HepG2 (cell line): ENCODE measurements at regions not wholly inside any gene's neighbourhood (a gene's known extent, or its start where the extent isn't known, plus 50 kb on each side); places are given as distances from the start of the nearest gene placed in this dataset.
A peak's percentile ranks its signal among the peaks of the same experiment; 100 is the strongest.

Experiments used
- ARID2 ChIP-seq: sonication (generic); formaldehyde crosslinking; IDR thresholded peaks from 2 replicates; pipeline ENCODE4 v1.8.1; 2022; ENCODE audit warnings: mild to moderate bottlenecking, missing genetic modification reagents, borderline replicate concordance
- ATAD3A ChIP-seq: sonication (generic); formaldehyde crosslinking; IDR thresholded peaks from 2 replicates; pipeline ENCODE4 v1.4.0; 2020; ENCODE audit warnings: missing genetic modification reagents
- CAMTA2 ChIP-seq: sonication (generic); formaldehyde crosslinking; IDR thresholded peaks from 2 replicates; pipeline ENCODE4 v1.4.0; 2020; ENCODE audit warnings: mild to moderate bottlenecking, missing genetic modification reagents, borderline replicate concordance
- CENPT ChIP-seq: sonication (generic); formaldehyde crosslinking; IDR thresholded peaks from 2 replicates; pipeline ENCODE4 v1.8.0; 2022; ENCODE audit warnings: low read depth, mild to moderate bottlenecking, moderate library complexity, missing genetic modification reagents
- CSRNP1 ChIP-seq: sonication (generic); formaldehyde crosslinking; IDR thresholded peaks from 2 replicates; pipeline ENCODE4 v1.8.1; 2023; ENCODE audit warnings: mild to moderate bottlenecking, missing genetic modification reagents
- DBP ChIP-seq: sonication (generic); formaldehyde crosslinking; IDR thresholded peaks from 2 replicates; pipeline ENCODE4 v1.4.0; 2020; ENCODE audit warnings: missing genetic modification reagents; ENCODE audit errors: not compliant biosample characterization
- DMAP1 ChIP-seq: IDR thresholded peaks from 2 replicates; pipeline ENCODE4 v1.6.1; 2016
- GATAD1 ChIP-seq: IDR thresholded peaks from 2 replicates; pipeline ENCODE4 v1.6.1; 2016; ENCODE audit warnings: missing genetic modification reagents, missing compliant biosample characterization
- HOXA7 ChIP-seq: sonication (generic); formaldehyde crosslinking; IDR thresholded peaks from 2 replicates; pipeline ENCODE4 v1.8.1; 2022; ENCODE audit warnings: mild to moderate bottlenecking, missing genetic modification reagents, moderate library complexity
- MED1 ChIP-seq: sonication (generic); formaldehyde crosslinking; IDR thresholded peaks from 2 replicates; pipeline ENCODE4 v1.4.0; 2020; ENCODE audit warnings: missing genetic modification reagents
- NFRKB ChIP-seq: fragments of 450-650 bp; IDR thresholded peaks from 2 replicates; pipeline ENCODE4 v1.6.1; 2017
- NPAS2 ChIP-seq: sonication (generic); formaldehyde crosslinking; IDR thresholded peaks from 2 replicates; pipeline ENCODE4 v1.8.0; 2022; ENCODE audit warnings: mild to moderate bottlenecking, missing genetic modification reagents, borderline replicate concordance
- RAD21 ChIP-seq: fragments of 450-650 bp; formaldehyde crosslinking; IDR thresholded peaks from 2 replicates; pipeline ENCODE4 v1.5.0; 2020; ENCODE audit warnings: mild to moderate bottlenecking
- SP5 ChIP-seq: IDR thresholded peaks from 2 replicates; pipeline ENCODE4 v1.6.1; 2016; ENCODE audit warnings: low read depth, borderline replicate concordance
- TEF ChIP-seq: sonication (generic); formaldehyde crosslinking; IDR thresholded peaks from 2 replicates; pipeline ENCODE4 v1.5.0; 2020; ENCODE audit warnings: missing genetic modification reagents
- THAP11 ChIP-seq: IDR thresholded peaks from 2 replicates; pipeline ENCODE4 v1.6.1; 2016; ENCODE audit warnings: missing biosample characterization, missing genetic modification reagents
- ZBTB20 ChIP-seq: sonication (generic); formaldehyde crosslinking; IDR thresholded peaks from 2 replicates; pipeline ENCODE4 v1.8.1; 2023; ENCODE audit warnings: missing genetic modification reagents, low read depth, mild to moderate bottlenecking, borderline replicate concordance
- ZFP37 ChIP-seq: sonication (generic); formaldehyde crosslinking; IDR thresholded peaks from 2 replicates; pipeline ENCODE4 v1.4.0; 2020; ENCODE audit warnings: missing genetic modification reagents, borderline replicate concordance
- ZFP91 ChIP-seq: sonication (generic); formaldehyde crosslinking; IDR thresholded peaks from 2 replicates; pipeline ENCODE4 v1.9.0; 2022; ENCODE audit warnings: missing genetic modification reagents, mild to moderate bottlenecking, borderline replicate concordance
- ZNF225 ChIP-seq: sonication (generic); formaldehyde crosslinking; IDR thresholded peaks from 2 replicates; pipeline ENCODE4 v1.4.0; 2020; ENCODE audit warnings: mild to moderate bottlenecking, missing genetic modification reagents
- ZNF678 ChIP-seq: sonication (generic); formaldehyde crosslinking; IDR thresholded peaks from 2 replicates; pipeline ENCODE4 v1.4.0; 2020; ENCODE audit warnings: mild to moderate bottlenecking, missing genetic modification reagents
- ZNF704 ChIP-seq: sonication (generic); formaldehyde crosslinking; IDR thresholded peaks from 2 replicates; pipeline ENCODE4 v1.8.1; 2023; ENCODE audit warnings: mild to moderate bottlenecking, inconsistent platforms, moderate library complexity, missing genetic modification reagents, borderline replicate concordance
- ZNF746 ChIP-seq: sonication (generic); formaldehyde crosslinking; IDR thresholded peaks from 2 replicates; pipeline ENCODE4 v1.8.0; 2022; ENCODE audit warnings: mild to moderate bottlenecking, missing genetic modification reagents
- ZNF749 ChIP-seq: sonication (generic); formaldehyde crosslinking; IDR thresholded peaks from 2 replicates; pipeline ENCODE4 v1.8.0; 2022; ENCODE audit warnings: mild to moderate bottlenecking, missing genetic modification reagents, moderate library complexity, borderline replicate concordance
- ZNF761 ChIP-seq: sonication (generic); formaldehyde crosslinking; conservative IDR thresholded peaks from 2 replicates; pipeline ENCODE4 v1.4.0; 2020; ENCODE audit warnings: mild to moderate bottlenecking, missing genetic modification reagents

GRCh38 chr6:26199057-26199772, 112.0 kb downstream of the HFE start (continued):
- TF ChIP-seq ZNF704 (CRISPR knock-in tag) (no peak), ZNF678 (CRISPR knock-in tag) (no peak), ZNF225 (CRISPR knock-in tag) (peak; percentile 85), CSRNP1 (CRISPR knock-in tag) (peak; percentile 62), CENPT (CRISPR knock-in tag) (peak; percentile 40; the same call in 1 of the 2 replicates), ZNF749 (peak; percentile 42; the same call in 1 of the 2 replicates), ZFP37 (peak; percentile 77; the same call in 1 of the 2 replicates), ZNF746 (CRISPR knock-in tag) (0 out of 2 replicates have a peak, but pooled peaks have one; percentile 52), MED1 (CRISPR knock-in tag) (peak; percentile 78), GATAD1 (CRISPR knock-in tag) (peak; percentile 66; the same call in 1 of the 2 replicates), ATAD3A (CRISPR knock-in tag) (no peak), SP5 (CRISPR knock-in tag) (0 out of 2 replicates have a peak, but pooled peaks have one; percentile 17), ZNF761 (CRISPR knock-in tag) (no peak), ZFP91 (CRISPR knock-in tag) (peak; percentile 77; the same call in 1 of the 2 replicates), THAP11 (CRISPR knock-in tag) (peak; percentile 41), TEF (0 out of 2 replicates have a peak, but pooled peaks have one; percentile 15), NFRKB (no peak), ZBTB20 (CRISPR knock-in tag) (peak; percentile 78), CAMTA2 (CRISPR knock-in tag) (no peak), ARID2 (CRISPR knock-in tag) (no peak), RAD21 (0 out of 2 replicates have a peak, but pooled peaks have one; percentile 14), DBP (CRISPR knock-in tag) (peak; percentile 5), DMAP1 (no peak), NPAS2 (CRISPR knock-in tag) (no peak), HOXA7 (CRISPR knock-in tag) (no peak)
